ENCODE measurements at regions not wholly inside any gene's neighbourhood (a gene's known extent, or its start where the extent isn't known, plus 50 kb on each side); places are given as distances from the start of the nearest gene placed in this dataset.

GRCh38 chr9:86649913-86650312 is 295.7 kb upstream of the TUT7 start:
- Histone ChIP-seq H4K91ac (ENCODE audit: insufficient read depth, low read depth, low read length) (no peak overlapping the region), H3K4me2 (ENCODE audit: low read depth, low read length) (no peak overlapping the region), H3K56ac (ENCODE audit: extremely low read depth, insufficient read depth, low read length) (no peak overlapping the region), H4K8ac (ENCODE audit: low read depth in 2 of 2, low read length in 2 of 2) (no peak overlapping the region), H4K20me1 (ENCODE audit: insufficient read depth, low read length) (no peaks in the 10 kb centered on the region), H3K4me3 (ENCODE audit: insufficient read depth, low read depth, low read length) (no peak overlapping the region), H2BK15ac (ENCODE audit: low read depth, low read length) (no peak overlapping the region), H2AK9ac (replicated peaks; ENCODE audit: low read depth, low read length, poor library complexity) (no peak overlapping the region), H2BK120ac (ENCODE audit: low read depth, low read length) (no peak overlapping the region), H2BK5ac (ENCODE audit: low read depth, low read length, poor library complexity, severe bottlenecking) (no peak overlapping the region), H2AK5ac (ENCODE audit: low read depth, low read length) (no peak overlapping the region), H3K4ac (ENCODE audit: low read depth, low read length) (no peak overlapping the region), H3K27me3 (ENCODE audit: control insufficient read depth, insufficient read depth, low read length) (no peaks in the 10 kb centered on the region), H4K5ac (ENCODE audit: low read depth, low read length) (no peak overlapping the region), H3K9me1 (ENCODE audit: insufficient read depth, low read length) (no peaks in the 10 kb centered on the region), H3K36me3 (ENCODE audit: control insufficient read depth, insufficient read depth, low read length) (no peaks in the 10 kb centered on the region), H3K23ac (ENCODE audit: low read depth, low read length) (no peak overlapping the region), H3K79me1 (ENCODE audit: low read depth in 1 of 2, low read length in 2 of 2) (no peaks in the 10 kb centered on the region), H3K14ac (replicated peaks; ENCODE audit: low read depth, low read length) (no peak overlapping the region), H2BK20ac (ENCODE audit: low read depth, low read length) (no peak overlapping the region), H3K9ac (ENCODE audit: low read depth, low read length) (no peak overlapping the region), H3K27ac (ENCODE audit: insufficient read depth, low read length) (no peak overlapping the region), H3K9me3 (ENCODE audit: control insufficient read depth, insufficient read depth, low read length) (no peaks in the 10 kb centered on the region), H2AFZ (replicated peaks; ENCODE audit: low read length, poor library complexity) (no peak overlapping the region), H3K4me1 (ENCODE audit: control insufficient read depth, insufficient read depth, low read length) (no peaks in the 10 kb centered on the region), H3K18ac (ENCODE audit: low read depth, low read length) (no peak overlapping the region)
- ChIA-PET POLR2A (ENCODE audit: unreplicated experiment) (no interaction called here), CTCF (no interaction called here)
- intact Hi-C loops (cut with micrococcal nuclease) (no loop called here), in situ Hi-C loops (cut with MboI; ENCODE audit: low sequenced_read_pairs) (loop anchor here (25.0 kb wide), 1 partner anchor 287 kb away; the partner anchor contains the start of gene GAS1), dilution Hi-C loops (cut with HindIII; ENCODE audit: low sequenced_read_pairs, unreplicated experiment) (no loop called here)
- WGBS, 2 experiments (ENCODE audit: extremely low coverage in 2 of 2, insufficient read length in 1 of 2), result no CpG with 5 or more reads among the region's 4 CpGs
- BruUV-seq (replicated peaks), result no TSS peak
- no peak for ATAC-seq (ENCODE audit: low read depth)
- TF ChIP-seq ELK1 (IDR thresholded peaks at IDR 0.05; ENCODE audit: borderline replicate concordance, low read depth, low read length) (no peak), NFE2L2 (IDR thresholded peaks at IDR 0.05; ENCODE audit: low read depth, low read length) (no peak), POLR2A (IDR thresholded peaks at IDR 0.05; ENCODE audit: low read depth, low read length) (no peak), MAZ (IDR thresholded peaks at IDR 0.05; ENCODE audit: borderline replicate concordance, low read depth, low read length) (no peak), BHLHE40 (IDR thresholded peaks at IDR 0.05; ENCODE audit: low read depth, low read length) (no peak), RFX5 (IDR thresholded peaks at IDR 0.05; ENCODE audit: low read depth, low read length) (no peak)
- TF ChIP-seq, protein P1, sequence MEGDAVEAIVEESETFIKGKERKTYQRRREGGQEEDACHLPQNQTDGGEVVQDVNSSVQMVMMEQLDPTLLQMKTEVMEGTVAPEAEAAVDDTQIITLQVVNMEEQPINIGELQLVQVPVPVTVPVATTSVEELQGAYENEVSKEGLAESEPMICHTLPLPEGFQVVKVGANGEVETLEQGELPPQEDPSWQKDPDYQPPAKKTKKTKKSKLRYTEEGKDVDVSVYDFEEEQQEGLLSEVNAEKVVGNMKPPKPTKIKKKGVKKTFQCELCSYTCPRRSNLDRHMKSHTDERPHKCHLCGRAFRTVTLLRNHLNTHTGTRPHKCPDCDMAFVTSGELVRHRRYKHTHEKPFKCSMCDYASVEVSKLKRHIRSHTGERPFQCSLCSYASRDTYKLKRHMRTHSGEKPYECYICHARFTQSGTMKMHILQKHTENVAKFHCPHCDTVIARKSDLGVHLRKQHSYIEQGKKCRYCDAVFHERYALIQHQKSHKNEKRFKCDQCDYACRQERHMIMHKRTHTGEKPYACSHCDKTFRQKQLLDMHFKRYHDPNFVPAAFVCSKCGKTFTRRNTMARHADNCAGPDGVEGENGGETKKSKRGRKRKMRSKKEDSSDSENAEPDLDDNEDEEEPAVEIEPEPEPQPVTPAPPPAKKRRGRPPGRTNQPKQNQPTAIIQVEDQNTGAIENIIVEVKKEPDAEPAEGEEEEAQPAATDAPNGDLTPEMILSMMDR (conservative IDR thresholded peaks at IDR 0.05; ENCODE audit: low read depth, low read length), result no peak
- no peak for DNase-seq
